MCF 10A (cell line): ENCODE measurements at regions not wholly inside any gene's neighbourhood (a gene's known extent, or its start where the extent isn't known, plus 50 kb on each side); places are given as distances from the start of the nearest gene placed in this dataset.

Experiments
- BruUV-seq: library from RNA; stranded (reverse); fragments of 400-500 nt; replicated peaks from 2 replicates; lab custom pipeline; 2021; lab: Mats Ljungman, UMichigan
- CTCF ChIA-PET: fragments of 300-600 bp; sonication (Branson Sonifier 250); formaldehyde crosslinking; extraction: SDS; loops from one replicate; lab custom pipeline; 2021; ENCODE audit warnings: antibody characterized with exemption, inconsistent platforms; lab: Yijun Ruan, JAX
- POLR2A ChIA-PET: fragments of 300-600, 350-650 bp; sonication (Branson Sonifier 250); formaldehyde crosslinking; extraction: SDS; loops from one replicate; lab custom pipeline; 2020; ENCODE audit warnings: antibody characterized with exemption, inconsistent platforms; lab: Yijun Ruan, JAX
- DNase-seq: peaks from one replicate; pipeline ENCODE4 v3.0.0-alpha.2; 2018; ENCODE audit not compliant: unreplicated experiment
- H3K27ac Mint-ChIP-seq: one replicate; pipeline ENCODE4 v1.8.0; 2022; ENCODE audit warnings: mild to moderate bottlenecking, low read depth, mixed read lengths; ENCODE audit not compliant: unreplicated experiment
- H3K27me3 Mint-ChIP-seq: one replicate; pipeline ENCODE4 v1.8.0; 2022; ENCODE audit warnings: mixed read lengths; ENCODE audit not compliant: insufficient read depth, unreplicated experiment
- H3K36me3 Mint-ChIP-seq: one replicate; pipeline ENCODE4 v1.8.0; 2022; ENCODE audit warnings: mild to moderate bottlenecking, moderate library complexity, mixed read lengths; ENCODE audit not compliant: insufficient read depth, unreplicated experiment
- H3K4me1 Mint-ChIP-seq: one replicate; pipeline ENCODE4 v1.8.0; 2022; ENCODE audit warnings: mixed read lengths; ENCODE audit not compliant: insufficient read depth, unreplicated experiment
- H3K4me3 Mint-ChIP-seq: one replicate; pipeline ENCODE4 v1.8.0; 2022; ENCODE audit warnings: mild to moderate bottlenecking, moderate library complexity, mixed read lengths; ENCODE audit not compliant: unreplicated experiment
- H3K9me3 Mint-ChIP-seq: one replicate; pipeline ENCODE4 v1.8.0; 2022; ENCODE audit warnings: mixed read lengths; ENCODE audit not compliant: unreplicated experiment
- CTCF ChIP-seq: fragments of 200-600 bp; IDR thresholded peaks from one replicate; pipeline ENCODE4 v1.8.0; 2022; ENCODE audit warnings: antibody characterized with exemption, mild to moderate bottlenecking; ENCODE audit not compliant: unreplicated experiment
- intact Hi-C: fragments of 100-400 bp; cut with micrococcal nuclease; formaldehyde crosslinking; loops from 2 replicates; pipeline ENCODE4 v1.14.1; 2022

DNA sequence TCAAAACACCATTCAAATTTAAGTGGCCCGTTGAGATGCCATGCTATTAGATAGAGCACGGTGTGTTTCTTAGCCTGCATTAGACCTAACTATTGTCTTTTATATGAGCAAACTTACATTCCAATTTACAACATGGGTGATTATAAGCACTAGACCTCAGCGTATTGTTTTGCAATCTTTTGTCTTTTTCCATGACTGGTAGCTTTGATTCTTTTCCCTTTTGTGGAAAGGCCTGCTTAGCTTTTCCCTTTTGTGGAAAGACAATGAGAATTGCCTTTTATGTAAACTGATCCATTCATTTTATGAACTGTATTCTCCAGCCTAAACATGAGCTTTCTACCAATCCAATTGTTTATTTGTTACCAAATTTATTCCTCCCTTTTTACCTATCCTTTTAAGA lies 823.1 kb downstream of the CCSER2 start:
- TF ChIP-seq CTCF = no peak
- Mint-ChIP-seq H3K4me3 (no peak overlapping the region), H3K27me3 (no peaks in the 10 kb centered on the region), H3K9me3 (peaks cover 16% of the 10 kb centered on the region), H3K27ac (no peak overlapping the region), H3K36me3 (peaks cover 6% of the 10 kb centered on the region), H3K4me1 (no peaks in the 10 kb centered on the region)
- intact Hi-C loops = no loop called here
- CTCF ChIA-PET = interaction anchor here (0.6 kb wide), 1 partner anchor 53 kb away, joined by 8 read pairs; no protein-coding TSS in a partner anchor
- no TSS peak for BruUV-seq
- POLR2A ChIA-PET = no interaction called here
- DNase-seq = no peak

- POLR2A ChIA-PET = no interaction called here
- Mint-ChIP-seq H3K27me3 (no peaks in the 10 kb centered on the region), H3K27ac (no peak overlapping the region), H3K4me3 (no peak overlapping the region), H3K4me1 (no peaks in the 10 kb centered on the region), H3K36me3 (peaks cover 6% of the 10 kb centered on the region), H3K9me3 (peaks cover 16% of the 10 kb centered on the region)
- BruUV-seq = no TSS peak
- DNase-seq = no peak
- TF ChIP-seq CTCF = no peak
- CTCF ChIA-PET = interaction anchor here (0.7 kb wide), 1 partner anchor 390 kb away, joined by 7 read pairs; no protein-coding TSS in a partner anchor
- intact Hi-C loops = no loop called here
Observed at GRCh38 chr10:85152496-85152895, 824.1 kb downstream of the CCSER2 start.

- H3K36me3 Mint-ChIP-seq = peaks cover 6% of the 10 kb centered on the region
- no peak overlapping the region for H3K27ac Mint-ChIP-seq
- ChIA-PET POLR2A (no interaction called here), CTCF (interaction anchor here (0.7 kb wide), 1 partner anchor 390 kb away, joined by 7 read pairs; no protein-coding TSS in a partner anchor)
- BruUV-seq = no TSS peak
- no peak for TF ChIP-seq CTCF
- H3K27me3 Mint-ChIP-seq = no peaks in the 10 kb centered on the region
- no peak for DNase-seq
- intact Hi-C loops = no loop called here
- H3K4me1 Mint-ChIP-seq = no peaks in the 10 kb centered on the region
- peaks cover 16% of the 10 kb centered on the region for H3K9me3 Mint-ChIP-seq
- no peak overlapping the region for H3K4me3 Mint-ChIP-seq
Observed at GRCh38 chr10:85152911-85153310, 824.5 kb downstream of the CCSER2 start.

DNA sequence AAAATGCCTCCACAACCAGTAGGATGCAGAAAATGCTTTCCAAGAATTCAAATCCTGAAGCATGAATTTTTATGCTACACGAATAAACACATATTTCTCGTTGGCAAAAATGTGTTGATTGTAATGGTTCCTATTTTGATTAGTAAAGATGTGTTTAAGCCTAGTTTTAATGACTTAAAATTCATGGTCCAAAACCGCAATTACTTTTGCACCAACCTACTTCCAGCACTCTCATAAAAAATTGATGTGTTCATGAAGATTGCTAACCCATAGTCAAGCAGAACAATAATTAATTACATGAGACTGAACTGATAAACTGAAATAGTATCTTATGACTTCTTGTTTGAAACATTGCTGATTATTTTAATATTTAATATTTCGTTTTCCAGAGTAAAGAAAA lies 828.8 kb downstream of the CCSER2 start:
- H3K9me3 Mint-ChIP-seq = peaks cover 13% of the 10 kb centered on the region
- BruUV-seq = no TSS peak
- H3K4me1 Mint-ChIP-seq = no peaks in the 10 kb centered on the region
- no peak overlapping the region for H3K4me3 Mint-ChIP-seq
- intact Hi-C loops = no loop called here
- CTCF ChIA-PET = interaction anchor here (0.7 kb wide), 1 partner anchor 1205 kb away, joined by 4 read pairs; no protein-coding TSS in a partner anchor
- no peak for TF ChIP-seq CTCF
- no peaks in the 10 kb centered on the region for H3K27me3 Mint-ChIP-seq
- H3K36me3 Mint-ChIP-seq = peaks cover 14% of the 10 kb centered on the region
- no peak overlapping the region for H3K27ac Mint-ChIP-seq
- no peak for DNase-seq
- POLR2A ChIA-PET = no interaction called here
